ENCODE measurements at regions not wholly inside any gene's neighbourhood (a gene's known extent, or its start where the extent isn't known, plus 50 kb on each side); places are given as distances from the start of the nearest gene placed in this dataset.
"Not testable (repeated sequence)": the region's sequence is repeated elsewhere in the genome, so short reads cannot be mapped to it uniquely, and the experiment has no call there.

GRCh38 chr10:42898037-42898960, 115.7 kb downstream of the BMS1 start:
- no peaks in the 10 kb centered on the region for H3K4me1 ChIP-seq (ENCODE audit: insufficient read depth, low read length)
- FAIRE-seq (no peak), DNase-seq (ENCODE audit: low read depth) (no peak)
- Mint-ChIP-seq H3K36me3 (ENCODE audit: low read depth, unreplicated experiment) (no peaks in the 10 kb centered on the region), H3K27me3 (ENCODE audit: low read depth, unreplicated experiment) (peaks cover 4% of the 10 kb centered on the region), H3K4me3 (ENCODE audit: unreplicated experiment) (no peak overlapping the region), H3K9me3 (ENCODE audit: unreplicated experiment) (peaks cover 18% of the 10 kb centered on the region), H3K27ac (ENCODE audit: unreplicated experiment) (no peak overlapping the region), H3K4me1 (ENCODE audit: low read depth, unreplicated experiment) (peaks cover 11% of the 10 kb centered on the region)
- H3K4me2 ChIP-seq (ENCODE audit: low read length) = no peak overlapping the region
- no peak overlapping the region for H2AFZ ChIP-seq (ENCODE audit: low read depth, low read length)
- no peaks in the 10 kb centered on the region for H3K36me3 ChIP-seq (ENCODE audit: insufficient read depth, low read length)
- no peaks in the 10 kb centered on the region for H3K27me3 ChIP-seq (ENCODE audit: insufficient read depth, low read length)
- peaks cover 11% of the 10 kb centered on the region for H3K9me3 ChIP-seq (ENCODE audit: insufficient read depth, low read depth, low read length)
- no peaks in the 10 kb centered on the region for H4K20me1 ChIP-seq (ENCODE audit: insufficient read depth, low read length)
- no peaks in the 10 kb centered on the region for H3K79me2 ChIP-seq (ENCODE audit: insufficient read depth, low read length)
- no peak overlapping the region for H3K4me3 ChIP-seq (ENCODE audit: insufficient read depth, low read depth, low read length)
- TF ChIP-seq CTCF (IDR thresholded peaks at IDR 0.05; ENCODE audit: insufficient read depth, low read depth, low read length) (no peak), EZH2 (IDR thresholded peaks at IDR 0.05; ENCODE audit: insufficient read depth, low read length) (peak; percentile 42)
- H3K9ac ChIP-seq (ENCODE audit: low read length) = no peak overlapping the region
- no peak overlapping the region for H3K27ac ChIP-seq (ENCODE audit: low read depth, low read length)

GRCh38 chr10:42899036-42899435, 116.4 kb downstream of the BMS1 start:
- TF ChIP-seq EZH2 (IDR thresholded peaks at IDR 0.05; ENCODE audit: insufficient read depth, low read length) (no peak), CTCF (IDR thresholded peaks at IDR 0.05; ENCODE audit: insufficient read depth, low read depth, low read length) (no peak)
- peaks cover 18% of the 10 kb centered on the region for H3K9me3 Mint-ChIP-seq (ENCODE audit: unreplicated experiment)
- no peak overlapping the region for H3K4me3 Mint-ChIP-seq (ENCODE audit: unreplicated experiment)
- H3K27ac Mint-ChIP-seq (ENCODE audit: unreplicated experiment) = no peak overlapping the region
- no peak overlapping the region for H2AFZ ChIP-seq (ENCODE audit: low read depth, low read length)
- no peaks in the 10 kb centered on the region for H3K4me1 ChIP-seq (ENCODE audit: insufficient read depth, low read length)
- H3K4me1 Mint-ChIP-seq (ENCODE audit: low read depth, unreplicated experiment) = peaks cover 11% of the 10 kb centered on the region
- FAIRE-seq (no peak), DNase-seq (ENCODE audit: low read depth) (no peak)
- no peaks in the 10 kb centered on the region for H3K36me3 Mint-ChIP-seq (ENCODE audit: low read depth, unreplicated experiment)
- no peaks in the 10 kb centered on the region for H3K36me3 ChIP-seq (ENCODE audit: insufficient read depth, low read length)
- H4K20me1 ChIP-seq (ENCODE audit: insufficient read depth, low read length) = no peaks in the 10 kb centered on the region
- H3K79me2 ChIP-seq (ENCODE audit: insufficient read depth, low read length) = no peaks in the 10 kb centered on the region
- H3K27ac ChIP-seq (ENCODE audit: low read depth, low read length) = no peak overlapping the region
- H3K9ac ChIP-seq (ENCODE audit: low read length) = no peak overlapping the region
- peaks cover 11% of the 10 kb centered on the region for H3K9me3 ChIP-seq (ENCODE audit: insufficient read depth, low read depth, low read length)
- no peak overlapping the region for H3K4me3 ChIP-seq (ENCODE audit: insufficient read depth, low read depth, low read length)
- no peak overlapping the region for H3K4me2 ChIP-seq (ENCODE audit: low read length)
- H3K27me3 Mint-ChIP-seq (ENCODE audit: low read depth, unreplicated experiment) = peaks cover 2% of the 10 kb centered on the region
- no peaks in the 10 kb centered on the region for H3K27me3 ChIP-seq (ENCODE audit: insufficient read depth, low read length)

- not testable (repeated sequence) for DNase-seq (ENCODE audit: low read depth); H3K36me3 ChIP-seq (ENCODE audit: insufficient read depth, low read length); H3K27ac ChIP-seq (ENCODE audit: low read depth, low read length); H3K4me1 ChIP-seq (ENCODE audit: insufficient read depth, low read length); H3K27me3 Mint-ChIP-seq (ENCODE audit: low read depth, unreplicated experiment); FAIRE-seq; H3K4me3 Mint-ChIP-seq (ENCODE audit: unreplicated experiment); H2AFZ ChIP-seq (ENCODE audit: low read depth, low read length); H3K27ac Mint-ChIP-seq (ENCODE audit: unreplicated experiment); H3K27me3 ChIP-seq (ENCODE audit: insufficient read depth, low read length); H4K20me1 ChIP-seq (ENCODE audit: insufficient read depth, low read length); H3K4me2 ChIP-seq (ENCODE audit: low read length); H3K36me3 Mint-ChIP-seq (ENCODE audit: low read depth, unreplicated experiment); H3K9ac ChIP-seq (ENCODE audit: low read length); H3K4me3 ChIP-seq (ENCODE audit: insufficient read depth, low read depth, low read length); H3K79me2 ChIP-seq (ENCODE audit: insufficient read depth, low read length)
- Mint-ChIP-seq H3K4me1 (ENCODE audit: low read depth, unreplicated experiment) (peaks cover 11% of the 10 kb centered on the region), H3K9me3 (ENCODE audit: unreplicated experiment) (peaks cover 22% of the 10 kb centered on the region)
- H3K9me3 ChIP-seq (ENCODE audit: insufficient read depth, low read depth, low read length) = peaks cover 11% of the 10 kb centered on the region
Observed at GRCh38 chr10:42900346-42900745, 117.8 kb downstream of the BMS1 start.

All from astrocyte (in vitro differentiated cells and primary cell).